A549 (cell line): ENCODE measurements at regions not wholly inside any gene's neighbourhood (a gene's known extent, or its start where the extent isn't known, plus 50 kb on each side); places are given as distances from the start of the nearest gene placed in this dataset.

Experiments
- ATAC-seq, 2 experiments: fragments of 200-7000 bp in 1 of 2; fragments of >200 bp in 1 of 2; cut with Nextera tagmentation in 1 of 2; cut with Tn5 transposase in 1 of 2; 3 replicates each; pipeline versions ENCODE4 v1.8.0 to v1.9.1; 2018 to 2020; ENCODE audit warnings: mild to moderate bottlenecking in 1 of 2, moderate library complexity in 1 of 2
- CTCF ChIA-PET: fragments of 300-600 bp; sonication (Branson Sonifier 250); formaldehyde crosslinking; extraction: SDS; loops from one replicate; lab custom pipeline; 2021; ENCODE audit warnings: antibody characterized with exemption, inconsistent platforms; lab: Yijun Ruan, JAX
- POLR2A ChIA-PET: fragments of 350-600 bp; formaldehyde crosslinking; extraction: SDS; loops from one replicate; lab custom pipeline; 2021; ENCODE audit warnings: antibody characterized with exemption, inconsistent platforms; lab: Yijun Ruan, JAX
- DNase-seq, 2 experiments: peaks; one replicate each; pipeline versions ENCODE4 v3.0.0 to v3.0.0-alpha.2; 2011 to 2016; ENCODE audit warnings: low read depth in 1 of 2, low spot score in 1 of 2
- FAIRE-seq: peaks from 2 replicates; lab custom pipeline; 2011; peaks lifted over from hg19 to GRCh38; lab: Jason Lieb, UNC
- H3K27ac ChIP-seq, 2 experiments: fragments of >200 bp; sonication (Bioruptor Twin); formaldehyde crosslinking; 3 replicates each; pipeline ENCODE4 v1.5.1; 2016 to 2017
- H3K4me1 ChIP-seq: fragments of >200 bp; sonication (Bioruptor Twin); formaldehyde crosslinking; 3 replicates; pipeline ENCODE4 v1.6.1; 2016
- H3K4me2 ChIP-seq: fragments of >200 bp; sonication (Bioruptor Twin); formaldehyde crosslinking; 3 replicates; pipeline ENCODE4 v1.6.1; 2016
- H3K4me3 ChIP-seq: fragments of >200 bp; sonication (Bioruptor Twin); formaldehyde crosslinking; 3 replicates; pipeline ENCODE4 v1.5.1; 2016
- H3K9me3 ChIP-seq: fragments of >200 bp; sonication (Bioruptor Twin); formaldehyde crosslinking; 3 replicates; pipeline ENCODE4 v1.6.1; 2016
- BCL3 ChIP-seq: fragments of >200 bp; sonication (Bioruptor Twin); formaldehyde crosslinking; IDR thresholded peaks from 3 replicates; pipeline ENCODE4 v1.6.1; 2016
- EHMT2 ChIP-seq: fragments of 200-600 bp; sonication (generic); IDR thresholded peaks from 2 replicates; pipeline ENCODE4 v1.6.1; 2016; ENCODE audit warnings: antibody characterized with exemption, low read depth, mild to moderate bottlenecking, moderate library complexity
- ESRRA ChIP-seq: fragments of 150-350 bp; IDR thresholded peaks from 2 replicates; pipeline ENCODE4 v1.6.1; 2014; ENCODE audit warnings: mild to moderate bottlenecking, low read length, borderline replicate concordance
- FOSL2 ChIP-seq, 2 experiments: fragments of 450-650 bp in 1 of 2; fragments of >200 bp in 1 of 2; sonication (Bioruptor Twin) in 1 of 2; formaldehyde crosslinking; IDR thresholded peaks; 2 replicates each; pipeline versions ENCODE4 v1.5.0 to v1.6.1; 2016 to 2020; ENCODE audit warnings: mild to moderate bottlenecking in 1 of 2, moderate library complexity in 1 of 2
- HDAC2 ChIP-seq: fragments of 200-600 bp; sonication (generic); IDR thresholded peaks from 2 replicates; pipeline ENCODE4 v1.6.1; 2016
- HMGXB4 ChIP-seq: fragments of 250-450 bp; sonication (Bioruptor Pico); IDR thresholded peaks from 2 replicates; pipeline ENCODE4 v1.5.0; 2021; ENCODE audit warnings: mild to moderate bottlenecking, moderate library complexity, borderline replicate concordance
- HOXA7 ChIP-seq: fragments of 250-450 bp; sonication (Bioruptor Pico); IDR thresholded peaks from 2 replicates; pipeline ENCODE4 v1.5.0; 2020; ENCODE audit warnings: mild to moderate bottlenecking, moderate library complexity
- HOXB5 ChIP-seq: fragments of 250-450 bp; sonication (Bioruptor Pico); IDR thresholded peaks from 2 replicates; pipeline ENCODE4 v1.5.0; 2020; ENCODE audit warnings: mild to moderate bottlenecking, moderate library complexity
- JUN ChIP-seq, 2 experiments: fragments of >200 bp; sonication (Bioruptor Twin); formaldehyde crosslinking; IDR thresholded peaks; 2 replicates in 1 of 2; 3 replicates in 1 of 2; pipeline ENCODE4 v1.6.1; 2016 to 2017
- JUNB ChIP-seq: fragments of >200 bp; sonication (Bioruptor Twin); formaldehyde crosslinking; IDR thresholded peaks from 2 replicates; pipeline ENCODE4 v1.6.1; 2016
- KDM1A ChIP-seq: fragments of 200-600 bp; sonication (generic); IDR thresholded peaks from 2 replicates; pipeline ENCODE4 v1.6.1; 2016; ENCODE audit warnings: low read depth, mild to moderate bottlenecking
- MAZ ChIP-seq: fragments of 150-350 bp; IDR thresholded peaks from 2 replicates; pipeline ENCODE4 v1.6.1; 2014; ENCODE audit warnings: antibody characterized with exemption, low read depth, low read length, borderline replicate concordance
- NFE2L2 ChIP-seq: fragments of 150-350 bp; conservative IDR thresholded peaks from 2 replicates; pipeline ENCODE4 v1.6.1; 2014; ENCODE audit warnings: low read length
- NPAS2 ChIP-seq: fragments of 250-450 bp; sonication (Bioruptor Pico); IDR thresholded peaks from 2 replicates; pipeline ENCODE4 v1.8.0; 2022; ENCODE audit warnings: mild to moderate bottlenecking, moderate library complexity, borderline replicate concordance
- PBX3 ChIP-seq: IDR thresholded peaks from 2 replicates; pipeline ENCODE4 v1.6.1; 2012
- POLR2A ChIP-seq: IDR thresholded peaks from 2 replicates; pipeline ENCODE4 v1.6.1; 2012; ENCODE audit warnings: mild to moderate bottlenecking, low read length
- RAD21 ChIP-seq, 2 experiments: fragments of >200 bp in 1 of 2; sonication (Bioruptor Twin) in 1 of 2; formaldehyde crosslinking in 1 of 2; IDR thresholded peaks in 1 of 2; conservative IDR thresholded peaks in 1 of 2; 2 replicates in 1 of 2; 3 replicates in 1 of 2; pipeline ENCODE4 v1.6.1; 2012 to 2018; ENCODE audit warnings: inconsistent platforms in 1 of 2
- RARB ChIP-seq: fragments of 250-450 bp; sonication (Bioruptor Pico); IDR thresholded peaks from 2 replicates; pipeline ENCODE4 v1.8.0; 2021; ENCODE audit warnings: mild to moderate bottlenecking, moderate library complexity
- RNF2 ChIP-seq: fragments of 200-600 bp; sonication (generic); IDR thresholded peaks from 2 replicates; pipeline ENCODE4 v1.6.1; 2016; ENCODE audit warnings: low read depth, mild to moderate bottlenecking, antibody characterized with exemption, moderate library complexity, borderline replicate concordance
- SMC3 ChIP-seq: fragments of >200 bp; sonication (Bioruptor Twin); formaldehyde crosslinking; IDR thresholded peaks from 3 replicates; pipeline ENCODE4 v1.6.1; 2018; ENCODE audit warnings: inconsistent platforms
- TP53 ChIP-seq: fragments of 250-450 bp; sonication (Bioruptor Pico); IDR thresholded peaks from 2 replicates; pipeline ENCODE4 v1.5.0; 2021; ENCODE audit warnings: mild to moderate bottlenecking, moderate library complexity
- ZC3H11A ChIP-seq: fragments of 450-650 bp; IDR thresholded peaks from 2 replicates; pipeline ENCODE4 v1.6.1; 2014; ENCODE audit warnings: antibody characterized with exemption, mild to moderate bottlenecking
- ZFP36 ChIP-seq: fragments of 450-650 bp; IDR thresholded peaks from 2 replicates; pipeline ENCODE4 v1.6.1; 2014; ENCODE audit warnings: borderline replicate concordance; ENCODE audit not compliant: partially characterized antibody
- ZNF302 ChIP-seq: fragments of 250-450 bp; sonication (Bioruptor Pico); IDR thresholded peaks from 2 replicates; pipeline ENCODE4 v1.9.0; 2021; ENCODE audit warnings: inconsistent platforms, mild to moderate bottlenecking, moderate library complexity
- ZSCAN20 ChIP-seq: fragments of 250-450 bp; sonication (Bioruptor Pico); IDR thresholded peaks from 2 replicates; pipeline ENCODE4 v1.8.0; 2022; ENCODE audit warnings: mild to moderate bottlenecking, moderate library complexity
- WGBS: methylation state at CpG from one replicate; pipeline ENCODE4 v1.1.6; 2017; ENCODE audit errors: missing lambda C conversion rate; 5-methylcytosine and 5-hydroxymethylcytosine counted together

- ChIA-PET CTCF (interaction anchor here (1.3 to 3.6 kb wide), 2 partner anchors 14 to 198 kb away, joined by 3 to 15 read pairs; no protein-coding TSS in a partner anchor), POLR2A (no interaction called here)
- no peak overlapping the region for H3K4me2 ChIP-seq
- TF ChIP-seq MAZ = no peak
- no peak for TF ChIP-seq ESRRA
- no peak for TF ChIP-seq HMGXB4
- TF ChIP-seq RNF2 = no peak
- no peak for TF ChIP-seq KDM1A
- no peak for TF ChIP-seq ZNF302 (CRISPR knock-in tag)
- no peak for TF ChIP-seq BCL3
- TF ChIP-seq ZC3H11A = no peak
- no peak for TF ChIP-seq SMC3
- no peak for TF ChIP-seq JUN (IDR thresholded peaks at IDR 0.05)
- TF ChIP-seq EHMT2 = no peak
- no peak for TF ChIP-seq FOSL2 (IDR thresholded peaks at IDR 0.05)
- TF ChIP-seq FOSL2 (CRISPR knock-in tag; IDR thresholded peaks at IDR 0.05) = no peak
- TF ChIP-seq PBX3 = no peak
- no peak for TF ChIP-seq NPAS2 (CRISPR knock-in tag)
- no peak for TF ChIP-seq RARB (CRISPR knock-in tag)
- no peak for TF ChIP-seq HOXA7
- TF ChIP-seq ZFP36 = no peak
- TF ChIP-seq, all 56 proteins: peak for 0
- ATAC-seq (no peak), DNase-seq (no peak), FAIRE-seq (no peak)
- Histone ChIP-seq H3K9me3 (no peaks in the 10 kb centered on the region), H3K4me1 (no peaks in the 10 kb centered on the region), H3K4me3 (no peak overlapping the region), H3K27ac (no peak overlapping the region)
- 11% methylated on average over 3 of the region's 3 CpGs for WGBS
These were observed 114.7 kb downstream of the PPM1A start for GRCh38 chr14:60363687-60364086.

GRCh38 chr14:60381909-60382308 lies 104.0 kb downstream of the C14orf39 start:
- WGBS = 34% methylated on average over 9 of the region's 10 CpGs

More at GRCh38 chr14:60381909-60382308, 104.0 kb downstream of the C14orf39 start:
- ChIA-PET POLR2A (no interaction called here), CTCF (no interaction called here)
- no peak overlapping the region for H3K4me2 ChIP-seq
- DNase-seq = no peak
- no peak for TF ChIP-seq POLR2A
- TF ChIP-seq ZC3H11A = no peak
- TF ChIP-seq NFE2L2 = no peak
- no peak for TF ChIP-seq TP53
- no peak for TF ChIP-seq HOXB5 (CRISPR knock-in tag)
- no peak for TF ChIP-seq PBX3
- TF ChIP-seq JUNB = no peak
- TF ChIP-seq ZSCAN20 (CRISPR knock-in tag) = no peak
- TF ChIP-seq HDAC2 = no peak
- no peak for TF ChIP-seq NPAS2 (CRISPR knock-in tag)
- TF ChIP-seq RAD21 (conservative IDR thresholded peaks at IDR 0.05 in 1 of 2, IDR thresholded peaks at IDR 0.05 in 1 of 2) = no peak
- TF ChIP-seq, all 56 proteins: peak for 0
- Histone ChIP-seq H3K4me1 (no peaks in the 10 kb centered on the region), H3K27ac (no peak overlapping the region), H3K4me3 (no peak overlapping the region), H3K9me3 (no peaks in the 10 kb centered on the region)
- FAIRE-seq (no peak), ATAC-seq (no peak)
